Activated CD8-positive, alpha-beta memory T cell treated with anti-CD3 and anti-CD28 coated beads, Interleukin-2, amount 50 U/mL, for 4 hours (primary cell): ENCODE measurements at regions not wholly inside any gene's neighbourhood (a gene's known extent, or its start where the extent isn't known, plus 50 kb on each side); places are given as distances from the start of the nearest gene placed in this dataset.

Source experiments
- DNase-seq: peaks from one replicate; pipeline ENCODE4 v3.0.0-alpha.2; 2020

DNA sequence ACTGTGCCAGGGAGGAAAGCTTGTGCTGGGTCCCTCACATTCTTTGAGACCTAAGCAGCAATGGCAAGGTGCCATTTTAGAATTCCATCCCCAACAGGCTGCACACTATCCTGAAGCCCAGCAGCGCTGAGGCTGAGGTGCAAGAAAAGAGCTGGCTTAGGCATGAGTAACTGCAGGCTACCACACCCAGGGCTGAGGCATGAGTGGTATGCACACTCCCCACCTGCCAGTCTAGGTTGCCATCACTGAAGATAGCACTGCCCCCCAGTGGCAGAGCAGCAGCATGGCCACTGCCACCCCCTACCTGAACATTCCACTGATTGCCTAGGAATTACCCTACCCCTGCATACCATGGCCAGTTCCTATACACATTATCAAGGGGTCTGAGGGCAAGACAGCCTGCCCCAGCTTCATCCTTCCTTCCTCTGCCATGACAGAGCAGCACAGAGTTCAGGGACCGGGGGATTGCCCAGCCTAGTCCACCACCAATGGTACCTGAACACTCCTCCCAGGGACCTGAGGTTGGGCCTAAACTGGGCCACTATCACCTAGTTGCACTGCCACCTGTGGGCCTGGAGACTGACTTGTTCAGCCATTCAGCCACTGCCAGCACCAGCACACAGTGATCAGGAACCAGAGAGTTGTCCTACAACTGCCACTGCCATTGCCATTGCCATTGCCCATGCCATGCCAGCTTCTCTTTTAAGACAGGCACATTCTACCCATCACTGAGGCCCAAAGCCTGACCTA, 129.8 kb downstream of the SATB1 start:
- DNase-seq: no peak

DNA sequence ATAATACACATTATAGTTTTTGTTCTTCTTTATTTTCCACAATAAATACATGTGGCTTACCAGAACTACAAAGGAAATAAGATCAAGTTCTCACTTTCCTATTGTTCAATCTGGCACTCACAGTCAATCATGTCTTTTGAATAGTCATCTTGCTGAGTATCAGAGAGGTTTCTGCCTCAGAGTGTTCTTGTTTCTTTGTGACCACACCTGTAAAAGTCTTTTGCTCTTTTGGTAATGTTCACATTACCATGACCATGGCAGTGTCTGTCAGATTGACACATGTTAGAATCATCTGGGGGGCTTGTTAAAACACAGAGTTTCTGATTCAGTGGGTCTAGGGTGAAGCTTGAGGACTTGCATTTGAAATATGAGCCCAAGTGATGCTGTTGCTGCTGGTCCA, 135.0 kb downstream of the SATB1 start:
- DNase-seq: no peak

DNA sequence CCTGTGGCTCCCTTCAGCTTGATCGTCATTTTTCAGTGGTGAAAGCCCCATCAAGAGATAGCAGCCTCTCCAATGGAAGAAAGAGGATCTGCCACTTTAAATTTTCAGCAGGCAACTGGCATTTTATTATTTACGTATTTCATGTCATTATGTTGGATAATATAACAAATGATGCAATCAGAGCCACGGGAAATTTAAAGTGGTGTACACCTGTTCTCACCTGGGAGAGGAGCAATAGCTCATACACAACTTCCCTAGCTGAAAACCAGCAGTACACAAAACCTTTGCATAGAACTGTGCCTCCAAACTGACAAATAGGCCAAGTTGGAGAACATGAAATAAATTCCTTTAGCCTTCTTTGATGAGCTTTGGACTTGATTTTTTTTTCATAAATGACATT, 136.9 kb downstream of the SATB1 start:
- no peak for DNase-seq

DNA sequence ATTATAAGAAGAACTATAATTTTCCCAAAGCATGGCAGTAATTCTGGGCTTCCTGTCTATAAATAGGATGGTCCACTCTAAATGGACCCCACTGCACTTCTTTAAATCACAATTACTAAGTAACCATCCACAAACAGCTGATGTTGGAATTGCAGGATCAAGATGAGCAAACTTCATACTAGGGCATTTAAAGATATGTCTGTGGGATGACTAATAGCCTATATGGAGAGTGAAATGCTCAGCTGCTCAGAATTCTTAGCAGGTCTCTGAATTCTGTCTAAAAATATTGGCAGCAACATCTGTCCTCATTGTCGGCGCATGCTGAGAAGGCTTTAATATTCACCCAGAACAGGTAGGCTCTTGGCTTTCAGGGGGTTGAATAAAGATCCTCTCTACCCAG, 140.4 kb downstream of the SATB1 start:
- DNase-seq: no peak

DNA sequence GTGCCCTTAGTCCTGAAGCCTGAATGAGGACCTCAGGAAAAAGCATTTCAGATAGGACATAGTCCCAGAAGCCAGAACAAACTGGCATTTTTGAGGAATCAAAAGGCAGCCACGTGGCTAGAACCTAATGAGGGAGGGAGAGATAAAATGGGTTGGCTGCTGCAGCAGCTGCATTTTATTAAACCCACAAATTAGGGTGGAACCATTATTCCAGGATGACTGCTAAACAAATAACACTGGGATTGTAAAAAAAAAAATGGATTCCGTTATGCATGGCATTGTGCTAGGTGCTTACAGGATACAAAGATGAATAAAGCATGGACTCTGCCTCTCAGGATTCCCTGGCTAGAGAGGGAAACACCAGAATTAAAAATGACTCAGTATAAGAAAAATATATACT, 141.5 kb downstream of the SATB1 start:
- no peak for DNase-seq

DNA sequence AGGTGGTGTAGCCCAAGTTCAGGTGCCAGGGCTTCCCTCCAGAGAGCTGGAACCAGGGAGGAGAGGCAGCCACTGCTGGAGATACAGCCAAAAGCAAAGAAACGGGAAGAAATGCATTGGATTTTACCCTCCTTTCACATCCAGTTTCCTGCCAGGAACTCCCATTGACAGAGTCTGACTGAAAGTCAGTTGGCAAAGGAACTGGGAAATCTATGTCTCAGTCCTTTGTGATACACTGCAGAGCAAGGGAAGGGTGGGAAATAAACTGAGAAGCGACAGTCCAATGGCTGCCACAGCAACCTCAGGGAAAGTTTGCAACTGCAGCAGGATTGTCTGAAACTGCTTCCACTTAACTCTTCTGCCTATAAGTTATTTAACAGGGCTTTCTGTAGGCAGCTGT, 142.6 kb downstream of the SATB1 start:
- DNase-seq: no peak

DNA sequence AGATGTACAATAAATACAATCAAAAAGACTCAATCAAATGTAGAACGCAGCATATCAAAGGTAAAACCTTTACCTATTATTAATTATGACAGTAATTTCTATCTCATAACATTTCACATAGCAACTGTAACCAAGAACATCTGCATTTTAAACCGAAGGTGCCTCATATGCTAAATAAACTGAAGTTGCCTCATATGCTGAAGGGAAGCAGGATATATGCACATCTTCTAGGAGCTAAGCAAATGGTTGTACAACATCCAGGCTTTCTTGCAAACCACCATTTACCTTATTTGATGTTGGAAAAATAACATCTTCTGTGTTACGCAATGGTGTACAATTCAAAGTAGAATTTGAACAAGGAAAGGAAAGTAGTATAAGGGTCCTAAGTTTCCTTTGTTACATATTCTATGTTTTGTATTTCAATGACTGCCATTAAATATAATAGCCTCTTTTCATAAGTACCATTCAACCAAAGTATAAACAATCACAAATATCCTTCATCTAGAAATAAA, 145.9 kb downstream of the SATB1 start:
- no peak for DNase-seq

DNA sequence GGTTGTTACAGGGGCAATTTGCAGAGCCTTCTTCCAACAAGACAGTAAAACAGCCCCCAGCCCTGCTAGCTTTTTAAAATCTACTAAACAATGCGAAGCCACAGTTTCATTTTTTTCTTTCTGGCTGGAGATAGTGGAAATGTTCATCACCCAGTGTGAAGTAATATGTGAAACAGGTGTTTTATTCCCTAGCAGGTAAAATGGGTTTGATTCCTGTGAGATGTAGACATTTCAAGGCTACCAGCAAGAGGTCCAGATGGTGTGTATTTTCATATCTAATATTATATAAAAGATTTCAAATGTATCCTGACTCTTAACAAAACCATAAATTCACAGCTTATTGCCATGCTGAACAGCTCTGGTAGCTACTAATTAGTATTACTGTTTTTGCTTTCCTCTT, 160.3 kb downstream of the SATB1 start:
- DNase-seq: no peak

DNA sequence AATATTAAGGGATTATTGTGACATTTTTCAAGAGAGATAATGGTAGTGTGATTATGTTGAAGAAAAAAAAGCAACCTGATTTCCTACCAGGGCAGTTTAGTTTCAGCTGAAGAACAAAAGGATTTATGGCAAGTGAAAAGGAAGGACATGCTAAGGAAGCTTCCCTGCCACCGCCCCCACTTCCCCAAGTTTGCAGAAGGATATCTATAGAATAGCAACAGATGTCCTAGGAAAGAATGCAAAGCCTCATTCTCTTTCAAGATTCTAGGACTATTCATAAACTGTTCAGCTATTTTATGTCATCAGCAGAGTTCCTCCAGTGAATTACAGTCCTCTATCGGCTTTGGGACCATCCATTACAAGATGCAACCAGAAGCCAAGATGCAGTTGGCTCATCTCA, 160.8 kb downstream of the SATB1 start:
- DNase-seq: no peak

DNA sequence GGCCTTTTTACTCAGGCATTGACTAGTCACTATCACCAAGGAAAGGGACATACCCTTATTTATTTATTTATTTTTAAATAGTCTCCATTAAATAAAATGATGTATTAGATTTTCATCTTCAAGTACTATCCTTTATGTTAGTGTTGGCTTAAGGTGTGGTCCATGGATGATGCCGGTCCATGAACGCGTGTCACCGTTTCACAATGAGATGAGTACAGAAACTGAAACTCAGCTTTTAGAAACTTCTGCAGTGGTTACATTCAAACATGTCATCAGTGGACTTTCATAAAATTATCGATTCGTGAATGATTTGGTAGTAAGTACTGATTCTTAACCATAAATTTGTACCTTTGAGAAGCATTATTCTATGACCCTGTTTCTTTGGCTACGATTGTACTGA, 166.6 kb downstream of the SATB1 start:
- no peak for DNase-seq

DNA sequence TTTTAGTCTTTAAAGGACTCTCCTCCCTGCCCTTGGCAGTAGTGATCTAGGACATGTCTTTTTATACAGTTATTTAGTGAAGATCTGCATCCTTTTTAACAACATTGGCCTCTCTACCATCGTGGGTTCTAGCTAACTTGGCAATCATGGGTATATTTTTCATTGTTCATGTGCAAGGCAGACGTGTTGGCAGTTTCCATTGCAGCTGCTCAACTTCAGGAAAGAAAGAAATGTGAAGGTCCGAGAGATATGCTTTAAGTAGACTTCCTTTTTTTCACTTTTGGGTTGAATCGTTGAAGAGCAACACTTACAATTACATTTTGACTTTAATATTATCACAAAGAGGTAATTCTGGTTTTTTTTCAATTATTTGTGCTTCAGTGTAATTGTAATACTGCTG, 172.6 kb downstream of the SATB1 start:
- no peak for DNase-seq

DNA sequence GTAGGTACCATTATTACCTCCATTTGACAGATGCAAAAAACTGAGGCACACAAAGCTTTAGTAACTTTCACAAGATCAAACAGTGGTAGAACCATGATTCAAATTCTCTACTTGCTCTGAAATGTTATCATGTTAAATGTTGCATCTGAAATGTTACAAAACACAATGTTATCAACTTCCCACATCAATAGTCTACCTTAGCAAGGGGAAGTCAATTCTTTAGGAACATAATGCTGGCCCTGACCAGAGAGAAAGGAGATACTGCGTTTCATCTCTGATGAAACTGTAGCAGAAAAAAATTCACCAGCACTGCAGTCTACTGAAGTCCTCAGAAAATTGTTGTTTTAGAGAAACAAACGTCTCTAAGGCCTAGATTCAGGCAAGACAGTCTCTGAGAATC, 174.1 kb downstream of the SATB1 start:
- no peak for DNase-seq

DNA sequence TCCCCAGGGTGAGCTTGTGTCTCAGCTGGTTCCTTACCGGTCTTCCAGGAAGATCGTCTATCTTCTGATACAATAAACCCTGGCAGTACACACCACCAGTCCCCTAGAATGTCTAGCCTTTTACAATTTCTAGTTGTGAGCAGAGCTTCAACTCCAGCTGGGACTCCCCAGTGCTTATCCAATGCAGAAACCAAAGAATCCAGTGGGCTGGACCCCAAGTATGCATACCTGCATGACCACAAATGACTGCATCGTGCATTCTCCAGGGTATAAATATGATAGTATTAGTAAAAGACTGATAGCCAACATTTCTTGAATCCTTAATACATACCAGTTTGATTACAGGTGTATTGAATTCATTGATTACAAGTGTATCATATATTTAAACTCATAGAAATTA, 176.0 kb downstream of the SATB1 start:
- no peak for DNase-seq

DNA sequence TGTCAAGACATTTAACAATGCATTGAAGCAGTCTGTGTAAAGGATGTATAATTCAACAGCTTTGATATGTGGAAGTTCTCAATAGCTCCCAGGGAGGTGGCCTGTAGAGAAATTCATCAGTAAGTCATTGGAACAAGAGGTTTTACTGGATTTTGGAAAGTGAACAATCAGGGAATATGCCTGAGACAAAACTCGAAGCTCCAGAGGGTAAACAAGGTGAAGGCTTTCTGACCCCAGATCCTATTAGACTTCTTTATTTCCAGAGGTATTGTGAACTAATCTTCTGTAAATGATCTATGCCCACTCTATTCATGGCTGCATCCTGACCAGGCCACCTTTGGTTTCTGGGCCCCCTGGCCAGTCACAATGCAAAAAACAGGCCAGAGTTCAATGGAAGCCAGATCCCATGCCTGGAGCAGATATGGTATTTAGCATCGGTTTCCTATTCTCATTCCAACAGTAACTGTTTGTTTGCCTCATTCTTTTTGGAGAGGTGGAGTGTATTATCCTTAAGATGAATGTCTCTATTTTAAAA, 177.3 kb downstream of the SATB1 start:
- DNase-seq: no peak

DNA sequence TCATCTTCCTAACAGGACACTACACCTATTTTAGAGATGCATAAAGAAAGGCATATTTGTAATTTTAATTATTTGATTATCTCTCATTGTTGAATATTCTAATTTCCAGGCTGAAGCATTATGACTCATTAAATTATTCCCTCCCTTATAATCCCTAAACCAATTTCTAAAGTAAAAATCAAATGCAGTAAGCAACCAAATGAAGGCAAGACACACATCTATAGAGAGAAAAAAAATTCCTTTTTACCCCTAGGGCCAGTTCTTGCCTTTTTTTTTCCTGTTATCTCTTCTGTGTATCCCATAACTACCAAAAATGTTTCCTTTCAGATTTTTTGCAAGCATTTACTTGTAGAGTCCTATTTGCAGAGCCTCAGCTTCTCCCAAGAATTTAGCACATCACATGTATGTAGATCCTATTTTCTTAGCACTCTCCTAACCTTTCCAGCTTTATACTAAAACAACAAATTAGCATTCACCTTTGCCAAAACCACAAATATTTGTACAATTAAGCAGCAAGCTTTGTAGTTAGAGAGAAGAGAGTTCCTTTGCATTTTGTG, 177.9 kb downstream of the SATB1 start:
- DNase-seq: no peak

DNA sequence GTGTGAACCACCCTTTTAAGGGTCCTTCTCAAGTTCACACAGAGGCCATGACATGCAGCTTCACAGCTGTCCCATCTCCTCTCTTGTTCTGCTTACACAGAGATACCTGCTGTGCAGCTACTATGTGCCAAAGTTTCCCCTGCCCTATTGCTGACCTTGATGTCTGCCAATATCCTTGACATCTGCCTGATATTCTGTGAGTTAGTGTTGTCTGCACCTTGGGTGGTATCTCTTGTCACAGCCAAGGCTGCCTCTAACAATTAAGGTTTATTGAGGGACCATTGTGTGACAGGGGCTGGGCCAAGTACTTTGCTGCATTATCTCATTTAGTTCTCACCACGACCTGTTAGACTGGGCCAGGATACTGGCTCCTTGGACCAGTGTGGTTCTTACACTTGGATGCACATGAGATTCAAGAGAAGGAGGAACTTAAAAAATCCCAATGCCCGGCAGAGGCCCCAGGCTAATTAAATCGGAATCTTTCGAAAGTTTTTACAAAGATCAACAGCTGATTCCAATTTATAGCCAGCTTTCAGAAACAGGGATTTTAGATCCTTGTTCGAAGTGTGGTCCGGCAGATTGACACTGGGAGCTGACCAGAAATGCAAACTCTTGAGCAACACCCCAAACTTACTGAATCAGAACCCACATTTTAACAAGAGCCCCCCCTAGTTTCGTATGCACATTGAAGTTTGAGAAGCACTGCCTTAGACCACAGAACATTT, 178.6 kb downstream of the SATB1 start:
- DNase-seq: no peak

DNA sequence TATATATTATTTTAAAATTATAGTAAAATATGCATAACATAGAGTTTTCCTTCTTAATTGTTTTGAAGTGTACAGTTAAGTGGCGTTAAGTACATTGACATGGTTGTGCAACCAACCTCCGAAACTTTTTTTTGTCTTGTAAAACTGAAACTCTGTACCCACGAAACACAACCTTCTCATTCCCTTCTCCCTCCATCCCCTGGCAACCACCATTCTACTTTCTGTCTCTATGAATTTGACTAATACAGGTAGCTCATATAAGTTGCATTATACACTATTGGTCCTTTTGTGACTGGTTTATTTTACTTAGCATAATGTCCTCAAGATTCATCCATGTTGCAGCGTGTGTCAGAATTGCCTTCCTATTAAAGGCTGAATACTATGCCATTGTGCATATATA, 179.4 kb downstream of the SATB1 start:
- no peak for DNase-seq

DNA sequence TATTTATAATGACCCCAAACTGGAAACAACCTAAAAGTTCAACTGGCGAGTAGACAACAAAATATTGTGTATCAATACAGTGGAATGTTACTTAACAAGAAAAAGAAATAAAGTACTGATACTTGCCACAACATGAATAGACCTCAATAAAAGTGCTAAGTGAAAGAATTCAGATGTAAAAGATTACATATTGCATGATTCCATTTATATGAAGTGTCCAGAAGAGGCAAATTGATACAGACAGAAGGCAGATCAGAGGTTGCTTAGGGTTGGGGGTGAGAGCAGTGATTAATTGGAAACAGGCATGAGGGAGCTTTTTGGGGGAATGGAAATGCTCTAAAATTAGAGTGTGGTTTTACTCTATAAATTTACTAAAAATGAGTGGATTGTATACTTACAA, 183.3 kb downstream of the SATB1 start:
- no peak for DNase-seq

DNA sequence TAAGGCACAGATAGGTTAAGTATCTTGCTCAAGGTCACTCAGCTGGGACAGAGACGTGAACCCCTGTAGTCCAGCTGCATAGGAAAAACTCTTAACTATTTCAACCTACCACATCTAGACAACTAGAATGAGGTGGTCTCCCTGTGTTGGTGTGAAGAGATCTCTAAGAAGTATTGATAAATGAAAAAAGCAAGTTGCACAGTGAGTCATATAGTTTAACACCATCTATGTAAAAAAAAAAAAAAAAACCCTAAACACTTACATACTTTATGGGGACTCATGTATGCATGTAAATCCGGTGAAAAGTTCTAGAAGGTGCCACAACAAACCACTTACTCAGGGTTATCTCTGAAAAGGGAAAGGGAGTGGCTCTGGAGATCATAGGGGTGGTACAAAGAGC, 185.5 kb downstream of the SATB1 start:
- DNase-seq: no peak

DNA sequence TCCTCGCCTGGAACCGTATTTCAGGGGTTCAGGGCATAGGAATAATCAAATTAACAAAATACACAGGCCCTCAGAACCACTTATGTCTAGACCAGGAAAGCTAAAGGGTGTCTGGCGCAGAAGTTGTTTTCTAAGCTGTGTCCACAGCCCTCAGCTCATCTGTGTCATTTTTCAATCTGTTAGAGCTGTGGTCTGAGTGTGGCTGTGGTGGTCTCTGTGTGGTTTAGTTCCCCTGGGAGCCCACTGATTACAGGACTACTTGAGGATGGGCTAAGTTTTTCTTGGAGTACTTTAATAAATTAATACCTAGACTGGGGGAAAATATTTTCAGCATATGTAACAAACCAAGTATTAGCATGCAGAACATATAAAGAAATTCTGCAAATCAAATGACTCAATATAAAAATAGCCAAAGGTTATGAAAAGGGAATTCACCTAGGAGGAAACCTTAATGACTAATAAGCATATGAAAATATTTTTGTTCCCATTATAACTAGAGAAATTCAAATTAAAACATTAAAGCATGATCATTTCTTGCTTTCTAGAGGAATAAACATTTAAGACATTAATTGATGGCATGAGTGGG, 186.3 kb downstream of the SATB1 start:
- DNase-seq: no peak

DNA sequence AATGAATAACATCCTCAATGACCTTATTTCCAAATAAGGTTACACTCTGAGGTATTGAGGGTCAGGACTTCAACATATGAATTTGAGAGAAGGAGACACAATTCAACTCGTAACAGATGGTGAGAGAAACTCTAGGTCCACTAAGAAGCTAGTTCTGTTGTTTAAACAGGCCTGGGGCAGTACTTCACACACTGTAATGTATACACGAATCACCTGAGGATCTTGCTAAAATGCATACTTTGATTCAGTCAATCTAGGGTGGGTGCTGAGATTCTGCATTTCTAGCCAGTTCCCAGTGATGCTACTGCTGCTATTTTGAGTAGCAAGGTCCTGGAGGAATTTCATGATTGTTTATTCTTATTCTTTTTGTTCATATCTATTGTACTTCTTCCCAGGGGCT, 186.8 kb downstream of the SATB1 start:
- DNase-seq: no peak

DNA sequence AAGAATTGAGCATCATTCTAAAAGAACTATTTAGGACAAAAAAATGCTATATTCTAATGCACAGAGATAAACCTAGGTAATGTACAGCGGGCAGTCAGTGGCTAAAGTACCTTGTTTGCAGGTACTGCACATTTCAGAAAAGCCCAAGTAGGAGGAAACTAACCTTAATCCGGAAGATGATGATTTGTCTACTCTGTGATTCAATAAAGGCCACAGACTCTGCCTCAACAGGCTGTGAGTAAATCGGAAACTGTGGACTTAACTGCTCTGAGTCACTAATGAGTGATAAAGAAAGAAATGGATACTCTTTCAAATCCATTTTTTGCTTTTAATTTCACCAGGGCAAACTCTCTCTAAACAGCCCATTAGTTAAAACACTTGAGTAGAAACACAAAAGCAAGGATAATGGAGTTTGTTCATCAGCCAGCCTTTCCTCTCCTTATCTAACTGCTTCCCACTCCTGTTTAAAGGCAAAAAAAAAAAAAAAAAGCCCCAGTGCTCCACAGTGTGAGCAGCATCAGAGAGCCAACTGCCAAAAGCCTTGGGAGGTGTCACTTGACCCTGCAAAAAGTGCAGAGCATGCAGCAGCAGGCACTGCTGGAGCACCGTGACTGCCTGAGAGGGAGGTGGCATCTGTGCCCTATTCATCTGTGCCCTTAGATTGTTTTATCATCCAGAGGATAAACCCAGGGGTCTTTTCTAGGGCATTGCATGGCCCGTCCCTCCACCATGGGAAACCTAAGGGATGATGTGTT, 187.7 kb downstream of the SATB1 start:
- no peak for DNase-seq

DNA sequence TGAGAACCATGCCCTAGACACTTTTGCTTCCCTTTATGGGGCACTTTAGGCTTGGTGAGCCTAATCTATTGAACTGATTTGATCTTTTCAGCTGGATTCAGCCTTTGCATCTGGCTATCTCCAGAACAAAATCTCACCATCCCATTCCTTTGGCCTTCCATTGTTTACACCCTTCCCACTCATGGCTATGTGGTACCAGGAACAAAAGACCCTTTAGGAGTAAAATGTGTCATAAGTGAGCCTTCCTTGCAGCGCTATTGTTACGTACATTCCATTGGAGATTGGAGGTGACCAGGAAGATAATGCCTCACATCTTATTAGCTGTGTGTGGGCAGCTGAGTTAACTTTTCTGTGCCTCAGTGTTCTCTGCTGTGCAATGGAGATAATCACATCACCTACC, 188.4 kb downstream of the SATB1 start:
- no peak for DNase-seq
